ENCODE measurements at regions not wholly inside any gene's neighbourhood (a gene's known extent, or its start where the extent isn't known, plus 50 kb on each side); places are given as distances from the start of the nearest gene placed in this dataset.
"Not testable (repeated sequence)": the region's sequence is repeated elsewhere in the genome, so short reads cannot be mapped to it uniquely, and the experiment has no call there.

GRCh38 chr20:52425253-52425652 lies 233.7 kb upstream of the ZFP64 start:
- DNase-seq, result no peak

- DNase-seq, result not testable (repeated sequence)
Measured at GRCh38 chr20:52424357-52424942, 232.9 kb upstream of the ZFP64 start.

- not testable (repeated sequence) for DNase-seq
Measured at GRCh38 chr20:52423536-52424140, 232.1 kb upstream of the ZFP64 start.

GRCh38 chr20:52422574-52423336 lies 231.2 kb upstream of the ZFP64 start:
- DNase-seq, result no peak

GRCh38 chr20:52420805-52421204 lies 229.2 kb upstream of the ZFP64 start:
- DNase-seq, result no peak

- no peak for DNase-seq
Measured at GRCh38 chr20:52419205-52419604, 227.6 kb upstream of the ZFP64 start.

GRCh38 chr20:52416953-52417352 lies 225.4 kb upstream of the ZFP64 start:
- DNase-seq, result no peak

GRCh38 chr20:52411611-52412010 lies 220.0 kb upstream of the ZFP64 start:
- no peak for DNase-seq

- DNase-seq, result no peak
Measured at GRCh38 chr20:52410731-52411234, 219.2 kb upstream of the ZFP64 start.

GRCh38 chr20:52410182-52410647 lies 218.6 kb upstream of the ZFP64 start:
- no peak for DNase-seq

- no peak for DNase-seq
Measured at GRCh38 chr20:52405986-52406385, 214.4 kb upstream of the ZFP64 start.

- no peak for DNase-seq
Measured at GRCh38 chr20:52405417-52405816, 213.8 kb upstream of the ZFP64 start.

- no peak for DNase-seq
Measured at GRCh38 chr20:52404671-52405070, 213.1 kb upstream of the ZFP64 start.

GRCh38 chr20:52402950-52403349 lies 211.4 kb upstream of the ZFP64 start:
- no peak for DNase-seq

GRCh38 chr20:52402514-52402913 lies 210.9 kb upstream of the ZFP64 start:
- no peak for DNase-seq

GRCh38 chr20:52401431-52401830 lies 209.9 kb upstream of the ZFP64 start:
- no peak for DNase-seq

GRCh38 chr20:52399352-52399751 lies 207.8 kb upstream of the ZFP64 start:
- DNase-seq, result no peak

- DNase-seq, result no peak
Measured at GRCh38 chr20:52389606-52390005, 198.0 kb upstream of the ZFP64 start.

- no peak for DNase-seq
Measured at GRCh38 chr20:52383995-52384621, 192.5 kb upstream of the ZFP64 start.

GRCh38 chr20:52382933-52383332 lies 191.4 kb upstream of the ZFP64 start:
- DNase-seq, result no peak

GRCh38 chr20:52379723-52380336 lies 188.3 kb upstream of the ZFP64 start:
- DNase-seq, result peak; percentile 24

- DNase-seq, result no peak
Measured at GRCh38 chr20:52372169-52372568, 180.6 kb upstream of the ZFP64 start.

- DNase-seq, result no peak
Measured at GRCh38 chr20:52365688-52366087, 174.1 kb upstream of the ZFP64 start.

Data from RPMI8226 (cell line).